Right atrium auricular region (tissue), 2 donors: ENCODE measurements at regions not wholly inside any gene's neighbourhood (a gene's known extent, or its start where the extent isn't known, plus 50 kb on each side); places are given as distances from the start of the nearest gene placed in this dataset.

Experiments used
- DNase-seq: peaks from one replicate; pipeline ENCODE4 v3.0.0-alpha.2; 2019; ENCODE audit warnings: low spot score
- H3K27ac ChIP-seq, 2 donors: fragments of 200-600 bp; sonication (generic); 1 replicate in 1 of 2; 2 replicates in 1 of 2; pipeline ENCODE4 v1.5.1; 2016 to 2019
- H3K27me3 ChIP-seq, 2 donors: fragments of 200-600 bp; sonication (generic); one replicate each; pipeline versions ENCODE4 v1.5.1 to v1.6.0; 2017 to 2019
- H3K36me3 ChIP-seq: fragments of 200-600 bp; sonication (generic); one replicate; pipeline ENCODE4 v1.5.1; 2016
- H3K4me1 ChIP-seq, 2 donors: fragments of 200-600 bp; sonication (generic); one replicate each; pipeline versions ENCODE4 v1.5.1 to v1.6.0; 2017 to 2019
- H3K4me3 ChIP-seq, 2 donors: fragments of 200-600 bp; sonication (generic); 1 replicate in 1 of 2; 2 replicates in 1 of 2; pipeline ENCODE4 v1.5.1; 2017 to 2019; ENCODE audit warnings: mild to moderate bottlenecking in 1 of 2, moderate library complexity in 1 of 2
- H3K9me3 ChIP-seq, 2 donors: fragments of 200-600 bp; sonication (generic); one replicate each; pipeline ENCODE4 v1.5.1; 2019
- CTCF ChIP-seq, 2 donors: fragments of 200-600 bp; sonication (generic); IDR thresholded peaks; one replicate each; pipeline ENCODE4 v1.5.1; 2019; ENCODE audit warnings: antibody characterized with exemption in 2 of 2

GRCh38 chr13:111969551-111970135 is 97.3 kb upstream of the SOX1 start:
- TF ChIP-seq CTCF (IDR thresholded peaks at IDR 0.05) = no peak
- Histone ChIP-seq H3K4me3 (no peak overlapping the region), H3K27ac (no peak overlapping the region), H3K4me1 (peaks cover 0 to 11% of the 10 kb centered on the region in 2 donors), H3K36me3 (no peaks in the 10 kb centered on the region), H3K27me3 (no peaks in the 10 kb centered on the region), H3K9me3 (no peaks in the 10 kb centered on the region)
- no peak for DNase-seq

GRCh38 chr13:111970494-111971141 is 96.3 kb upstream of the SOX1 start:
- Histone ChIP-seq H3K4me3 (no peak overlapping the region), H3K4me1 (peaks cover 0 to 11% of the 10 kb centered on the region in 2 donors), H3K27me3 (no peaks in the 10 kb centered on the region), H3K36me3 (no peaks in the 10 kb centered on the region), H3K9me3 (no peaks in the 10 kb centered on the region), H3K27ac (no peak overlapping the region)
- DNase-seq = no peak
- TF ChIP-seq CTCF (IDR thresholded peaks at IDR 0.05) = no peak

- DNase-seq = no peak
Observed at GRCh38 chr13:111971891-111972780, 94.8 kb upstream of the SOX1 start.

GRCh38 chr13:111973186-111973585 is 93.8 kb upstream of the SOX1 start:
- H3K27ac ChIP-seq = no peak overlapping the region
- DNase-seq = no peak
- H3K4me3 ChIP-seq = no peak overlapping the region
- H3K27me3 ChIP-seq = no peaks in the 10 kb centered on the region
- no peak for TF ChIP-seq CTCF (IDR thresholded peaks at IDR 0.05)
- peaks cover 0 to 11% of the 10 kb centered on the region in 2 donors for H3K4me1 ChIP-seq
- no peaks in the 10 kb centered on the region for H3K9me3 ChIP-seq
- no peaks in the 10 kb centered on the region for H3K36me3 ChIP-seq

More at GRCh38 chr13:111971891-111972780, 94.8 kb upstream of the SOX1 start:
- Histone ChIP-seq H3K9me3 (no peaks in the 10 kb centered on the region), H3K4me3 (no peak overlapping the region), H3K27ac (no peak overlapping the region), H3K36me3 (no peaks in the 10 kb centered on the region), H3K27me3 (no peaks in the 10 kb centered on the region), H3K4me1 (peaks cover 0 to 11% of the 10 kb centered on the region in 2 donors)
- TF ChIP-seq CTCF (IDR thresholded peaks at IDR 0.05) = no peak

GRCh38 chr13:111973605-111974340 is 93.2 kb upstream of the SOX1 start:
- Histone ChIP-seq H3K27me3 (no peaks in the 10 kb centered on the region), H3K4me3 (no peak overlapping the region), H3K36me3 (no peaks in the 10 kb centered on the region), H3K27ac (no peak overlapping the region), H3K9me3 (no peaks in the 10 kb centered on the region), H3K4me1 (peaks cover 0 to 11% of the 10 kb centered on the region in 2 donors)
- no peak for DNase-seq
- TF ChIP-seq CTCF (IDR thresholded peaks at IDR 0.05) = no peak
